ENCODE measurements at regions not wholly inside any gene's neighbourhood (a gene's known extent, or its start where the extent isn't known, plus 50 kb on each side); places are given as distances from the start of the nearest gene placed in this dataset.
"Not testable (repeated sequence)": the region's sequence is repeated elsewhere in the genome, so short reads cannot be mapped to it uniquely, and the experiment has no call there.

DNA sequence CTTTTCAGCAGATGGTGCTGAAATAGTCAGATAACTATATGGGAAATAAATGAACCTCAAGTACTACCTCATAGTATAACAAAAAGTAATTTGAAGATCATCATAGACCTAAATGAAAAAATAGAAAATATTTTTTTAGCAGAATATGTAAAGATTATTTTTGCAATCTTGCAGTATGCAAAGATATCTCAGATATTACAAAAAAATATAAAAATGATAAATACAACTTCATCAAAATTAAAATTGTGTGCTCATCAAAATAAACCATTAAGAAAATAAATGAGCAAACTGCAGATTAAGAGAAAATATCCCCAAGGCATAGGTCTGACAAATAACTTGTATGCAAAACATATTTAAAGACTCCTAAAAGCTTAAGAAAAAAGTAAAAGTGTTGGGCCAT lies 83.4 kb upstream of the KCND2 start:
- no peak for DNase-seq (ENCODE audit: low read depth)

DNA sequence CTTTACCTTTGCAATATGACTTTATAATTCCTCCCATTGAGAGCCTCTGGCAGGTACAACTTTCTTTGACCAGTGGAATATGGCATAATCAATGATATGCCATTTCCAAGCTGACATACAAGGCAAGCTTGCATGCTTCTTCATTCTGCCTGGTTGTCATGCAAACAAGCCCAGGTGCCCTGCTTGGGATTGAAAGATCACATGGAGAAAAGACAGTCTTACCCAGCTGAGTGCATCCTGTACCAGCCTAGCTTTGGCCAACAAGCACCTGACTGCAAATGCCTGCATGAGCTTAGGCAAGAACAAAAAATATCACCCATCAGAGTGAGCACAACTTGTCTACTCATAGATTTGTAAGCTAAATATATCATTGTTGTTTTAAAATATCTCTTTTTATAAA lies 82.9 kb upstream of the KCND2 start:
- DNase-seq (ENCODE audit: low read depth) = no peak

DNA sequence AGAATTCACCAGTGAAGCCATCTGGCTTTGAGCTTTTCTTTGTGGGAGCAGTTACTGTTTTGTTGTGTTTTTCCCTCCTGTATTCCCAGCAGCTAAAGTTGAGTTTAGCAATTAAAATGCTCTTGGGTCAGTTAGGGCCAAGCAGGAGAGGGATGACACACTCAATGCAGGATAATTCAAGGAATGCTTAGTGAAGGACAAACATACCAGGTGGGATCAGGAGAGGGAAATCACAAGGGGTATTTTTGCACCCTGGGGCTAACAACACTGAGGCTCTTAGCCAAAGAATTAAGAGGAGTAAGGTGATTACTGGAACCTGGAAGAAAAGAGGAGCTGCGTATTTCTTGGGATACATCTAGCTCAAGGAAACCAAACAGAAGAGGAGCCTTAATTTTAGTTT lies 82.4 kb upstream of the KCND2 start:
- no peak for DNase-seq (ENCODE audit: low read depth)

DNA sequence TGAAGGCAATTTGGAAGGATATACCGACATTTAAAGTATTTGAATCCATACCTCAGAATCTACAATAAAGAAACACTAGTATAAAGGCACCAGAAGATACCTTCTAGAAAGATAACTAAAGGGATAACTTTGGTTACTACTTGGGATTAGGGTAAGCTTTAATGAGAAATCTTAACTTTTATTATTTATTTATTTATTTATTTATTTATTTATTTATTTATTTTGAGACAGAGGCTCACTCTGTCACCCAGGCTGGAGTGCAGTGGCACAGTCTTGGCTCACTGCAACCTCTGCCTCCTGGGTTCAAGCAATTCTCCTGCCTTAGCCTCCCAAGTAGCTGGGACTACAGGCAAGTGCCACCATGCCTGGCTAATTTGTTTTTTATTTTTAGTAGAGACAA lies 81.6 kb upstream of the KCND2 start:
- not testable (repeated sequence) for DNase-seq (ENCODE audit: low read depth)

DNA sequence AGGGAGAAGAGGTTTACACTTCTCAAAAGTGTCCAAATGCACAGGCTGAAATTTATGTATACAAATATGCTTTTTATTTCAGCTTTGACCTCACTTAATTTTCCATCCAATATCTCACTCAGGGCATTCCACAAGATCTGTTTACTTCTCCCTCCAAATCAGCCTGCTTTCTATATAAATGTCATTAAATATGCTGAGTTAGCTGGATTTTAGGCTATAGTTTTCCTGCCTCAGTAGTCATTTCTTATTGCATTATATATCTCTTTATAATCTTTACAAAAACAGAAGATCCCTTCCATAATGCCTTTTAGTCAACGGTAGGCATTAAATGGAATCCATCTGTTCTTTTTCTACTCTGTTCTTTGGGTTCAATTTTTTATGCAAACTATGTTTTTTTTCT lies 71.7 kb upstream of the KCND2 start:
- no peak for DNase-seq (ENCODE audit: low read depth)

DNA sequence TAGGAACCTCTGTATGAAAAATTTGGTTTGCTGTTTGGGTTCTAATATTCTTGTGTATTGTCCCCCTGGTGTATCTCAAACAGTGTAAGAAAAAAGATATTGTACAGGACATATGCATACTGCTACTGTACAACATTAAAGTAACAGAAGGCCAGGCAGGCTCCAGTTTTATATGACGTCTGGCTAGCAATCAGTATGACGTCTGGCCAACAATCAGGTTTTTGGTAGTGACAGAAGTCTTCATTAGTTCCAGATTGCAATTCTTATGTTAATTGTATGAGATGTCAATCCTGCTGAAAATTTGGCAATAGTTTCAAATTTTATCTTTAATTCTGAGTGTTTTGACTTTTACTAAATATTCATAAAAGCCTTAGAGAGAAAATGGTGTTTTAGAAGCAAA lies 67.9 kb upstream of the KCND2 start:
- no peak for DNase-seq (ENCODE audit: low read depth)

DNA sequence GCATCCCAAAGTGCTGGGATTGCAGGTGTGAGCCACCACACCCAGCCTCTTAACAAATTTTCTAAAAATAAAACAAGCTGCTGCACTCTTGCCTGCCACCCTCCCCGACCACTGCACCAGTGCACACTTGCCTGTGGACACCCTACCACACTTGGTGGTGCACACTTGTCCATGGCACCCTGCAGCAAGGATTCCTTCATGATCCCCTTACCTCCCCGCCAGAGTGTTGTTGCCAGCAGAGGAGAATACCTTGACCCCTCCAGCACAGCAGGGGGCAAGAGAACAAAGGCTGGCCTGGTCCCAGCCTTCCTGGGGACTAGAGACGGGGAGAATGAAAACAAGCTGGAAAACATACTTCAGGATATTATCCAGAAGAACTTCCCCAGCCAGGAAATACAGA lies 65.9 kb upstream of the KCND2 start:
- DNase-seq (ENCODE audit: low read depth) = no peak

DNA sequence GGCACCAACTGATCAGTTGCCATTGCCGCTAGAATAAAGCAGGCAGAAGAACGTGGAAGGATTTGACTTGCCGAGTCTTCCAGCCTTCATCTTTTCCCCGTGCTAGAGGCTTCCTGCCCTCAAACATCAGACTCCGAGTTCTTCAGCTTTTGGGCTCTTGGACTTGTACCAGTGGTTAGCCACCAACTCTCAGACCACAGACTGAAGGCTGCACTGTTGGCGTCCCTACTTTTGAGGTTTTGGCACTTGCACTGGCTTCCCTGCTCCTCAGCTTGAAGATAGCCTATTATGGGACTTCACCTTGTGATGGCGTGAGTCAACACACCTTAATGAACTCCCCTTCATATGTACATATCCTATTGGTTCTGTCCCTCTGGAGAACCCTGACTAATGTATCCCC lies 57.3 kb upstream of the KCND2 start:
- no peak for DNase-seq (ENCODE audit: low read depth)

DNA sequence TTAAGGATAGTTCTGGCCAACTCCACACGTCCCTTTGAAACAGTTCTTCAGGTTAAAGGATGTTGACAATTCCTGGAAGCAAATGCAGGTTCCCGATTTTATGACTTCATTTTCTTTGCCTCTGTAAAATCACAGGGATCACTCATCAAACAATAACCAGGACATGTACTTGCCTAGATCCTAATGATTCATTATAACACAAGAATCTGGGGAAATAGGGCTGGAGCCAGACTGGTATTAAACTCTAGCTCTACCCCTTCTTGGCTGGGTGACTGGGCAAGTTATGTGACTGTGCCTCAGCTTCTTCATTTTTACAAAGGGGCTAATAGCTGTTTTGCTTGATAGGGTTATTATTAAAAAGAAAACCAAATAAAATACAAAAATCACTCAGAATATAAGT lies 56.0 kb upstream of the KCND2 start:
- no peak for DNase-seq (ENCODE audit: low read depth)

DNA sequence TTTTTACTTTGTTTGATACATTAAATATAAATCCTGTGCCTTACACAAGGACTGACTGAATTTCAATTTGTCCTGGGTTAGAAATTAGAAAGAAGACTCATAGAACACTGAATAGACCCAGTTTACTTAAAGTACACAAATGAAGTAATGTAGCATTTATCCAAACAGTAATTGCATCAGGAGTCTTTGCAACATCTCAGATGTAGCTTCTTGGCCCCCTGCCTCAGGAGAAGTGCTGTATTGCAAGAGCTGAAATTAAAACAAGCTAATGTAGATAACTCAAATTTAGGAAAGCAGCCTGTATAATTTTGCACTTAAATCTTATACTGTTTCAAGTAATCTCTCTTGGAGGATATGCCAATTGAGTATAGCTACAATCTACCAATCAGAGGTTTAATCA lies 54.3 kb upstream of the KCND2 start:
- no peak for DNase-seq (ENCODE audit: low read depth)

DNA sequence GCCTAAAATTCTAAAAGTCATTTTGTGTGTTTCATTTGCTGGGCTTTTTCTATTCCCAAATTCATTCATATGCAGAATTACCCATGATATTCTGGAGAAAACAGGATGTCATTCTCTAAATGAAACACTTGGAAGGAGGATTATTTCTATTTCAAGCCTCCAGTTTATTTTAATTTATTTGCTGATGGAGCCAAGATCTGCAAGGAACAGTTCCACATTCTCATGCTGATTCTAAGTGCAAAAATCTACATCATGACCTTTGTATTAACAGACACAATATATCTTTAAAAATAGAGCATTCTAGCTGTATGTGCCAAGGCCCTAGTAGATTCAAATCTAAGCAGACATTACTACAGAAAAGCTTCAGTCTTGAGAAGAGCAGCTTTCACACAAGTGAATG lies 51.3 kb upstream of the KCND2 start:
- no peak for DNase-seq (ENCODE audit: low read depth)

All from EH (cell line).